Fibroblast of lung (primary cell): ENCODE measurements at regions not wholly inside any gene's neighbourhood (a gene's known extent, or its start where the extent isn't known, plus 50 kb on each side); places are given as distances from the start of the nearest gene placed in this dataset.

ENCODE experiments used
- DNase-seq, 2 donors: peaks; one replicate each; pipeline versions ENCODE4 v3.0.0 to v3.0.0-alpha.2; 2010; ENCODE audit warnings: low read depth in 2 of 2
- H2AFZ ChIP-seq: 2 replicates; pipeline ENCODE4 v1.5.1; 2012; ENCODE audit warnings: low read length, control low read depth, inconsistent platforms
- H3K27ac ChIP-seq: 2 replicates; pipeline ENCODE4 v1.5.1; 2011; ENCODE audit warnings: low read length, control low read depth; ENCODE audit not compliant: insufficient read depth
- H3K27me3 ChIP-seq: 2 replicates; pipeline ENCODE4 v1.5.1; 2011; ENCODE audit warnings: mild to moderate bottlenecking, low read length; ENCODE audit not compliant: control insufficient read depth, insufficient read depth
- H3K36me3 ChIP-seq: 2 replicates; pipeline ENCODE4 v1.5.1; 2011; ENCODE audit warnings: low read length; ENCODE audit not compliant: control insufficient read depth, insufficient read depth
- H3K4me1 ChIP-seq: 2 replicates; pipeline ENCODE4 v1.5.1; 2011; ENCODE audit warnings: low read length; ENCODE audit not compliant: control insufficient read depth, insufficient read depth; ENCODE audit errors: extremely low read depth
- H3K4me2 ChIP-seq: 2 replicates; pipeline ENCODE4 v1.5.1; 2011; ENCODE audit warnings: low read length, control low read depth; ENCODE audit not compliant: insufficient read depth; ENCODE audit errors: extremely low read depth
- H3K4me3 ChIP-seq, 4 experiments: fragments of 200-600 bp in 1 of 4; sonication (generic) in 1 of 4; replicated peaks in 1 of 4; 2 replicates each; pipeline ENCODE4 v1.5.1; 2011 to 2016; ENCODE audit warnings: low read length in 4 of 4, low read depth in 3 of 4, mild to moderate bottlenecking in 3 of 4, control low read depth in 2 of 4, inconsistent platforms in 1 of 4, mixed read lengths in 1 of 4; ENCODE audit not compliant: insufficient read depth in 1 of 4; ENCODE audit errors: control extremely low read depth in 1 of 4
- H3K79me2 ChIP-seq: 2 replicates; pipeline ENCODE4 v1.5.1; 2012; ENCODE audit warnings: mild to moderate bottlenecking, low read length, inconsistent platforms; ENCODE audit not compliant: control insufficient read depth, insufficient read depth
- H3K9ac ChIP-seq: 2 replicates; pipeline ENCODE4 v1.5.1; 2011; ENCODE audit warnings: mild to moderate bottlenecking, low read length, control low read depth; ENCODE audit not compliant: insufficient read depth
- H3K9me3 ChIP-seq: 2 replicates; pipeline ENCODE4 v1.5.1; 2012; ENCODE audit warnings: low read depth, low read length; ENCODE audit not compliant: control insufficient read depth, insufficient read depth
- H4K20me1 ChIP-seq: 2 replicates; pipeline ENCODE4 v1.5.1; 2011; ENCODE audit warnings: low read length; ENCODE audit not compliant: control insufficient read depth, insufficient read depth; ENCODE audit errors: extremely low read depth
- CTCF ChIP-seq, 2 donors: IDR thresholded peaks in 1 of 2; conservative IDR thresholded peaks in 1 of 2; 1 replicate in 1 of 2; 2 replicates in 1 of 2; pipeline ENCODE4 v1.5.1; 2011 to 2012; ENCODE audit warnings: low read length in 2 of 2, control low read depth in 1 of 2, inconsistent platforms in 1 of 2, low read depth in 1 of 2, mild to moderate bottlenecking in 1 of 2
- EZH2 ChIP-seq: IDR thresholded peaks from 2 replicates; pipeline ENCODE4 v1.5.1; 2012; ENCODE audit warnings: low read length, control low read depth, mild to moderate bottlenecking; ENCODE audit errors: missing control alignments

GRCh38 chr4:163932504-163932903, 438.0 kb downstream of the TMA16 start:
- TF ChIP-seq EZH2 = no peak
- DNase-seq = no peak
- Histone ChIP-seq H3K4me1 (no peaks in the 10 kb centered on the region), H2AFZ (no peak overlapping the region), H3K27me3 (no peaks in the 10 kb centered on the region), H3K9ac (no peak overlapping the region), H3K79me2 (no peaks in the 10 kb centered on the region), H3K36me3 (no peaks in the 10 kb centered on the region), H3K27ac (no peak overlapping the region), H3K9me3 (no peaks in the 10 kb centered on the region), H4K20me1 (no peaks in the 10 kb centered on the region), H3K4me2 (no peak overlapping the region), H3K4me3 (no peak overlapping the region)

- Histone ChIP-seq H3K4me1 (no peaks in the 10 kb centered on the region), H3K36me3 (no peaks in the 10 kb centered on the region), H3K9ac (no peak overlapping the region), H3K79me2 (no peaks in the 10 kb centered on the region), H3K27ac (no peak overlapping the region), H2AFZ (no peak overlapping the region), H3K4me2 (no peak overlapping the region), H3K9me3 (no peaks in the 10 kb centered on the region), H3K27me3 (no peaks in the 10 kb centered on the region), H4K20me1 (no peaks in the 10 kb centered on the region), H3K4me3 (no peak overlapping the region)
- TF ChIP-seq CTCF (conservative IDR thresholded peaks at IDR 0.05 in 1 of 2, IDR thresholded peaks at IDR 0.05 in 1 of 2; ENCODE audit: low read depth in 1 of 2, low read length in 2 of 2) (no peak), EZH2 (no peak)
- DNase-seq = no peak
These were observed 445.1 kb downstream of the TMA16 start for GRCh38 chr4:163939597-163939996.

GRCh38 chr4:163941221-163941905, 446.9 kb downstream of the TMA16 start:
- no peaks in the 10 kb centered on the region for H3K27me3 ChIP-seq
- H3K4me2 ChIP-seq = no peak overlapping the region
- H3K4me1 ChIP-seq = no peaks in the 10 kb centered on the region
- H2AFZ ChIP-seq = no peak overlapping the region
- TF ChIP-seq CTCF (conservative IDR thresholded peaks at IDR 0.05 in 1 of 2, IDR thresholded peaks at IDR 0.05 in 1 of 2; ENCODE audit: low read depth in 1 of 2, low read length in 2 of 2) (no peak), EZH2 (no peak)
- H3K9me3 ChIP-seq = no peaks in the 10 kb centered on the region
- H3K36me3 ChIP-seq = no peaks in the 10 kb centered on the region
- H3K79me2 ChIP-seq = no peaks in the 10 kb centered on the region
- no peak overlapping the region for H3K9ac ChIP-seq
- H3K4me3 ChIP-seq = no peak overlapping the region
- H3K27ac ChIP-seq = no peak overlapping the region
- peak; percentile 12 to 65 for DNase-seq
- no peaks in the 10 kb centered on the region for H4K20me1 ChIP-seq
